ENCODE measurements at regions not wholly inside any gene's neighbourhood (a gene's known extent, or its start where the extent isn't known, plus 50 kb on each side); places are given as distances from the start of the nearest gene placed in this dataset.

- no peak for TF ChIP-seq POLR2A (IDR thresholded peaks at IDR 0.05; ENCODE audit: borderline replicate concordance, extremely low read depth, insufficient read depth, insufficient read length)
- TF ChIP-seq POLR2AphosphoS5 (IDR thresholded peaks at IDR 0.05; ENCODE audit: low read depth, low read length) = no peak
- TF ChIP-seq CTCF (IDR thresholded peaks at IDR 0.05 in 2 of 3, conservative IDR thresholded peaks at IDR 0.05 in 1 of 3; ENCODE audit: borderline replicate concordance in 1 of 3, insufficient read depth in 1 of 3, low read depth in 2 of 3, low read length in 2 of 3) = no peak
- TF ChIP-seq EZH2phosphoT487 (IDR thresholded peaks at IDR 0.05; ENCODE audit: borderline replicate concordance) = no peak
- no peak for TF ChIP-seq RAD21 (IDR thresholded peaks at IDR 0.05; ENCODE audit: low read depth)
- TF ChIP-seq EZH2 (IDR thresholded peaks at IDR 0.05) = no peak
- no peak for TF ChIP-seq CEBPB (IDR thresholded peaks at IDR 0.05; ENCODE audit: low read depth)
- TF ChIP-seq, protein P1, sequence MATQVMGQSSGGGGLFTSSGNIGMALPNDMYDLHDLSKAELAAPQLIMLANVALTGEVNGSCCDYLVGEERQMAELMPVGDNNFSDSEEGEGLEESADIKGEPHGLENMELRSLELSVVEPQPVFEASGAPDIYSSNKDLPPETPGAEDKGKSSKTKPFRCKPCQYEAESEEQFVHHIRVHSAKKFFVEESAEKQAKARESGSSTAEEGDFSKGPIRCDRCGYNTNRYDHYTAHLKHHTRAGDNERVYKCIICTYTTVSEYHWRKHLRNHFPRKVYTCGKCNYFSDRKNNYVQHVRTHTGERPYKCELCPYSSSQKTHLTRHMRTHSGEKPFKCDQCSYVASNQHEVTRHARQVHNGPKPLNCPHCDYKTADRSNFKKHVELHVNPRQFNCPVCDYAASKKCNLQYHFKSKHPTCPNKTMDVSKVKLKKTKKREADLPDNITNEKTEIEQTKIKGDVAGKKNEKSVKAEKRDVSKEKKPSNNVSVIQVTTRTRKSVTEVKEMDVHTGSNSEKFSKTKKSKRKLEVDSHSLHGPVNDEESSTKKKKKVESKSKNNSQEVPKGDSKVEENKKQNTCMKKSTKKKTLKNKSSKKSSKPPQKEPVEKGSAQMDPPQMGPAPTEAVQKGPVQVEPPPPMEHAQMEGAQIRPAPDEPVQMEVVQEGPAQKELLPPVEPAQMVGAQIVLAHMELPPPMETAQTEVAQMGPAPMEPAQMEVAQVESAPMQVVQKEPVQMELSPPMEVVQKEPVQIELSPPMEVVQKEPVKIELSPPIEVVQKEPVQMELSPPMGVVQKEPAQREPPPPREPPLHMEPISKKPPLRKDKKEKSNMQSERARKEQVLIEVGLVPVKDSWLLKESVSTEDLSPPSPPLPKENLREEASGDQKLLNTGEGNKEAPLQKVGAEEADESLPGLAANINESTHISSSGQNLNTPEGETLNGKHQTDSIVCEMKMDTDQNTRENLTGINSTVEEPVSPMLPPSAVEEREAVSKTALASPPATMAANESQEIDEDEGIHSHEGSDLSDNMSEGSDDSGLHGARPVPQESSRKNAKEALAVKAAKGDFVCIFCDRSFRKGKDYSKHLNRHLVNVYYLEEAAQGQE (IDR thresholded peaks at IDR 0.05; ENCODE audit: low read depth) = no peak
- no peak for TF ChIP-seq MAX (IDR thresholded peaks at IDR 0.05)
- no peak for TF ChIP-seq EGR1 (IDR thresholded peaks at IDR 0.05; ENCODE audit: low read depth)
- no peak for TF ChIP-seq JUND (IDR thresholded peaks at IDR 0.05)
- TF ChIP-seq TCF7L2 (IDR thresholded peaks at IDR 0.05; ENCODE audit: borderline replicate concordance, extremely low read depth, insufficient read depth, insufficient read length) = no peak
Measured at GRCh38 chrX:66902081-66902480, 263.2 kb upstream of the EDA2R start.

All from HCT116 (cell line).